ENCODE measurements at regions not wholly inside any gene's neighbourhood (a gene's known extent, or its start where the extent isn't known, plus 50 kb on each side); places are given as distances from the start of the nearest gene placed in this dataset.

- TF ChIP-seq, protein P1, sequence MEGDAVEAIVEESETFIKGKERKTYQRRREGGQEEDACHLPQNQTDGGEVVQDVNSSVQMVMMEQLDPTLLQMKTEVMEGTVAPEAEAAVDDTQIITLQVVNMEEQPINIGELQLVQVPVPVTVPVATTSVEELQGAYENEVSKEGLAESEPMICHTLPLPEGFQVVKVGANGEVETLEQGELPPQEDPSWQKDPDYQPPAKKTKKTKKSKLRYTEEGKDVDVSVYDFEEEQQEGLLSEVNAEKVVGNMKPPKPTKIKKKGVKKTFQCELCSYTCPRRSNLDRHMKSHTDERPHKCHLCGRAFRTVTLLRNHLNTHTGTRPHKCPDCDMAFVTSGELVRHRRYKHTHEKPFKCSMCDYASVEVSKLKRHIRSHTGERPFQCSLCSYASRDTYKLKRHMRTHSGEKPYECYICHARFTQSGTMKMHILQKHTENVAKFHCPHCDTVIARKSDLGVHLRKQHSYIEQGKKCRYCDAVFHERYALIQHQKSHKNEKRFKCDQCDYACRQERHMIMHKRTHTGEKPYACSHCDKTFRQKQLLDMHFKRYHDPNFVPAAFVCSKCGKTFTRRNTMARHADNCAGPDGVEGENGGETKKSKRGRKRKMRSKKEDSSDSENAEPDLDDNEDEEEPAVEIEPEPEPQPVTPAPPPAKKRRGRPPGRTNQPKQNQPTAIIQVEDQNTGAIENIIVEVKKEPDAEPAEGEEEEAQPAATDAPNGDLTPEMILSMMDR (conservative IDR thresholded peaks at IDR 0.05) = no peak
- H3K27ac ChIP-seq = no peak overlapping the region
These were observed 85.9 kb upstream of the PAK3 start for GRCh38 chrX:111010111-111010510.

GRCh38 chrX:111009256-111009655 lies 86.7 kb upstream of the PAK3 start:
- no peak overlapping the region for H3K27ac ChIP-seq
- TF ChIP-seq, protein P1 (conservative IDR thresholded peaks at IDR 0.05) = no peak

DNA sequence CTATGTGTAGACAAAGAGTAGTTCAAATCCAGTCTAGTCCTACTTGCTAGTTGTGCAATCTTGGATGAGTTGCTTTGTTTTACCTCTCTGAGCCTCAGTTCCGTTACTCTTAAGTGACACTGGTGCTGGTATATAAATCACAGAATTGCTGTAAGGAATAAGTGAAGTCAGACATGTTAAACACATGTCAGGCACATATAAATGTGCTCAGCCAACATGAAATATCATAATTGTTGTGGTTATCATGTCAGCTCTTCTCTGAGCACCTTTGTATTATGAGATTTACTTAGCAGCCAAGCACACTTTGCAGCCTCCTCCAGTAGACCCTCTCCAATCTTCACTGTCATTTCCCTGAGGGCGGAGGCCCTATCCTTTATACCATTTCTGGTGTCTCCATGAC lies 87.9 kb upstream of the PAK3 start:
- no peak overlapping the region for H3K27ac ChIP-seq
- TF ChIP-seq, protein P1 (conservative IDR thresholded peaks at IDR 0.05) = no peak

- TF ChIP-seq, protein P1 (conservative IDR thresholded peaks at IDR 0.05) = no peak
- no peak overlapping the region for H3K27ac ChIP-seq
These were observed 88.8 kb upstream of the PAK3 start for GRCh38 chrX:111007238-111007637.

DNA sequence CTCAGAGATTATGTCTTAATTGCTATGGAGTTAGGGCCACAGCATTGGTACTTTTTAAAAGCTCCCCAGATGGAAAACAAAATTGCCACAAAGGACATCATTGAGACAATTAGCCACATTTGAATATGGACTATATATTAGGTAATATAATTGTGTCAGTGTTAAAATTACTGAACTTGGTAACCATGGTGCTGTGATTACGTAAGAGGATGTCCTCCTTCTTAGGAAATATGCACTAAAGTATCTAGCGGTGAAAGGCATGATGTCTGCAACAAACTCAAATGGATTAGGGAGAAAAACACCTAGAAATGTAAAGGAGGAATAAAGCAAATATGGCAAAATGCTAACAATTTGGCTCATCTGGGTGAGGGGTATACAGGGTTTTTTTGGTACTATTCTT lies 89.9 kb upstream of the PAK3 start:
- TF ChIP-seq, protein P1 (conservative IDR thresholded peaks at IDR 0.05) = no peak
- H3K27ac ChIP-seq = no peak overlapping the region

- no peak overlapping the region for H3K27ac ChIP-seq
- TF ChIP-seq, protein P1 (conservative IDR thresholded peaks at IDR 0.05) = no peak
These were observed 90.8 kb upstream of the PAK3 start for GRCh38 chrX:111005166-111005565.

GRCh38 chrX:111003118-111003517 lies 92.9 kb upstream of the PAK3 start:
- TF ChIP-seq, protein P1 (conservative IDR thresholded peaks at IDR 0.05) = no peak
- H3K27ac ChIP-seq = no peak overlapping the region

DNA sequence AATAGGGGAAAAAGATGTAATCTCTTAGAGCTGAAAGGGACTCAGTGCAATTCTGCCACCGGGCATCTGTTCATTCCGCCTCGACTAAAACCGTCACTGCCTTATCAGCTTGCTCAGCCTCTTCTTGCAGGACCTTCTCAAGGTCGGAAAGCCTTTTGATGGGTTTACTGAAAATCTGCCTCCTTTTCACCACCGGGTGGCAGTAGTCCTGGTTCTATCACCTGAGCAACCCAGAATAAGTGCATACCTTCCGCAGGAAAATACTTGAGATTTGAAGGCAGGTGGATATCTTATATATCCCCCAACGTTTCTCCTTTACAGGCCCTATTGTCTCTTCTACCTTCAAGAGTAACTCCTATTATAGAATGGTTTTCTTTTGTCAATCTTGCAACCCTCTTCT lies 103.4 kb upstream of the PAK3 start:
- TF ChIP-seq, protein P1 (conservative IDR thresholded peaks at IDR 0.05) = peak; percentile 58
- H3K27ac ChIP-seq = no peak overlapping the region

Data from VCaP (cell line).